ENCODE measurements at regions not wholly inside any gene's neighbourhood (a gene's known extent, or its start where the extent isn't known, plus 50 kb on each side); places are given as distances from the start of the nearest gene placed in this dataset.

DNA sequence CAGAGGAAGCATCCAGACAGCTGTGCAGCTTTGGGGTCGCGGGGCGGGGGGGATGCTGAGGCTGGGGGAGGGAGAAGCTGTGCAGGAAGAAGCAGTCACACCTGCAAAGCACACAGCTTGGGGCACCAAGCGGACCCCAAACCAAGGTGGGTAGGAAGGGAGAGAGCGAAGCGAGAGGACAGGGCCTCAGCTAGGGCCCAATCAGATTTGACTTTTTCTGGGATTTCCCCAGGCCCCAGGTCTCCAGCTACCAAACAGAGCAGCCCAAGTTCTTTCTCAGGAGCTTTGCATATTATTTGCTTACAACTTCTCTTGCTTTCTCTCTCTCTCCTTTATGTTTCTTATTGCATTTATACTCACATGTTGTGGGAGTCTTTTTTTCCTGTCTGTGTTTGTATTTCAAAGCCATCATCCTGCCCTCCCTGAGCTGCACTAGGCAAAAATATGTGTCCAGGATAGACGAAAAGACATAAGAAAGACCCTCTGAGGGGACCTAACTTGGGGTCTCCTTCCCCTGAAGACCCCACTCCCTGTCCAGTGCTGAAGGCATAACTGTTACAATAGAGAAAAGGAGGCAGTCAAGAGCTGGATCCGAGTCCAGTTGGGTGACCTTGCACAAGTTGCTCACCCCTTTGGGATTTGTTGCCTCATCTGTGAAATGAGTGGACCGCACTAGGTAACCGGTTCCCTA is 50.6 kb upstream of the SMNDC1 start:
- TF ChIP-seq, protein P1, sequence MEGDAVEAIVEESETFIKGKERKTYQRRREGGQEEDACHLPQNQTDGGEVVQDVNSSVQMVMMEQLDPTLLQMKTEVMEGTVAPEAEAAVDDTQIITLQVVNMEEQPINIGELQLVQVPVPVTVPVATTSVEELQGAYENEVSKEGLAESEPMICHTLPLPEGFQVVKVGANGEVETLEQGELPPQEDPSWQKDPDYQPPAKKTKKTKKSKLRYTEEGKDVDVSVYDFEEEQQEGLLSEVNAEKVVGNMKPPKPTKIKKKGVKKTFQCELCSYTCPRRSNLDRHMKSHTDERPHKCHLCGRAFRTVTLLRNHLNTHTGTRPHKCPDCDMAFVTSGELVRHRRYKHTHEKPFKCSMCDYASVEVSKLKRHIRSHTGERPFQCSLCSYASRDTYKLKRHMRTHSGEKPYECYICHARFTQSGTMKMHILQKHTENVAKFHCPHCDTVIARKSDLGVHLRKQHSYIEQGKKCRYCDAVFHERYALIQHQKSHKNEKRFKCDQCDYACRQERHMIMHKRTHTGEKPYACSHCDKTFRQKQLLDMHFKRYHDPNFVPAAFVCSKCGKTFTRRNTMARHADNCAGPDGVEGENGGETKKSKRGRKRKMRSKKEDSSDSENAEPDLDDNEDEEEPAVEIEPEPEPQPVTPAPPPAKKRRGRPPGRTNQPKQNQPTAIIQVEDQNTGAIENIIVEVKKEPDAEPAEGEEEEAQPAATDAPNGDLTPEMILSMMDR (conservative IDR thresholded peaks at IDR 0.05; ENCODE audit: low read depth, low read length), result no peak
- no peak for DNase-seq (ENCODE audit: low read depth)
- no peak overlapping the region for H3K4me3 ChIP-seq (ENCODE audit: low read depth, low read length)

DNA sequence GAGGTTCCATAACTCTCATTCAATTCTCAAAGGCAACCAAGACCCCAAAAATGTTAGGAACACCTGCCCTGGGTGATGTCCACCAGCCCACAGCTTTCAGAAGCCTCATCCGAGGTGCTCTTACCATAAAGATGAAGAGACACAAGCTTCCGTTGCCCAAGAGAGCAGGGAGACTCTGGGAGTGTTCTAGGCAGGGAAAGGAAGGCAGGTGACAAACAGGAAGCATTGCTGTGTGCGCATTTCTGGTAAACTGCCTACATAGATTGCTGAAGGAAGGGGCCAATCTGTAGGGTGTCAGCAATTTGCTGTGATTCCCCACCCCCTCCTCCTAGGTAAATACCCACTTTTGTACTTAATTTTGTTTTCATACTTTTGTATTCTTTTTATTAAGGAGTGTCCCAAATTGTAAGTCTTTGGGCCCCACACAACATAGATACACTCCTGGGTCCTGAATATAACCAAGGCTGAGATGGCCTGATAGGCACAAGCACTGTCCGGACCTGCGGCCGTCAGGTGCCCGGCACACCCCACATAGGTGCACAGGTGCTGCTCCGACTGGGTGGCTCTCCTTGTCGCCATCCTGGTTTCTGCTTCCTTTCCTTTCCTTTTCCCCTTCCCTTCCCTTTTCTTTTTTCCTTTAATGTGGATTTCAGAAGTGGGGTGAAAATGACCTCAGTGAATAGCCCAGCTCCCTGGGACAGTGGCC is 51.4 kb upstream of the SMNDC1 start:
- H3K4me3 ChIP-seq (ENCODE audit: low read depth, low read length), result no peak overlapping the region
- DNase-seq (ENCODE audit: low read depth), result no peak
- TF ChIP-seq, protein P1 (conservative IDR thresholded peaks at IDR 0.05; ENCODE audit: low read depth, low read length), result no peak

DNA sequence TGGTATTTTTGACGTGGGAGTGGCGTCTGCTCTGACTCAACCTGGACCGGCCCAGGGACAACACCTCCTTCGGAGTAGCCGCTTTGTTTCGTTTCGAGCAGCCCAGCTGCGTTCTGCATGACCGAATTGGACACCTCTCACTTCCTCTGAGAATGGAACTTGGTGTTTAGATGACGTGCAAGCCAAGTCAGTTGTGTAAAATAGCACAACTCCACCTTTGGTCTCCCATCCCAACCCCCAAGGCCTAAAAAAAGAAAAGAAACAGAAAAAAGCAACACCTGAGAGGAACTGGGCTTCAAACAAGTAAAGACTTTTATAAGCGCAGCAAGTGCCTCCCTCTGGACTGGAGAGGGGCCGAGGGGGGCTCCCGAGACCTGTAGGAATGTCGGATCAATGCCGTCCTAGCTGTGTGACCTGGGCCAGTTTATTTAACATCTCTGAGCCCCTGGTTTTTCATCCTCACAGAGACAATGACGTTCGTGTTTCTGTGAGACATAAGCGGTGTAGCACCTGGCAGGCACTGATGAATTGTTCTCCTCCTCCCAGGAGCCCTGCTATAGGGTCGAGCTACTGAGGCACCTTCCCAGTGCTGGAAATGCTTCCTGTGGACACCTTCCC is 52.0 kb upstream of the SMNDC1 start:
- no peak overlapping the region for H3K4me3 ChIP-seq (ENCODE audit: low read depth, low read length)
- TF ChIP-seq, protein P1 (conservative IDR thresholded peaks at IDR 0.05; ENCODE audit: low read depth, low read length), result no peak
- peak; percentile 72 for DNase-seq (ENCODE audit: low read depth)

DNA sequence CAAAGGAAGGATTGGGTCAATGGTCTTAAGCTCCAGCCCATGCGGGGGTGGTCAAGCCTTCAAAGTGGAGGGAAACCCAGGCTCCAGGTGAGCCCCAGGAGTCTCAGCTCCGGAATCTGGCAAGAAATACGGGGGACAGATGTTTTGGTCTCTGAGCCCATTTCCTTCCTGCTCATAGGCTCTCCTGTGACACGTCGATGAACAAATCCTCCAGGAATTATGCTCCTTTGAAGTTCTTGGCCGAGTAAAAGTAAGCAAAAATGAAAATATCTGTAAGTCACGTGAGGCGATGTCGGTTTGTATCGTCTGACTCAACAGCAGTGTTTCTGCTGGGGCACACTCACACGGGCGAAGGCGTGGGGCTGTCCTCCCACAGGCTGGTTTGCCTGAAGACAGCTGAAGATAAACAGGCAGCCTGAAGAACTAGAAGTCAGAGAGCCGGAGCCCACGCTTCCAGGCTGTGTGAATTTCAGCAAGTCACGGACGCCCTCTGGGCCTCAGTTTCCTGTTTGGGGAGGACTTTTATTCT is 52.6 kb upstream of the SMNDC1 start:
- TF ChIP-seq, protein P1 (conservative IDR thresholded peaks at IDR 0.05; ENCODE audit: low read depth, low read length), result no peak
- H3K4me3 ChIP-seq (ENCODE audit: low read depth, low read length), result no peak overlapping the region
- peak; percentile 92 for DNase-seq (ENCODE audit: low read depth)

DNA sequence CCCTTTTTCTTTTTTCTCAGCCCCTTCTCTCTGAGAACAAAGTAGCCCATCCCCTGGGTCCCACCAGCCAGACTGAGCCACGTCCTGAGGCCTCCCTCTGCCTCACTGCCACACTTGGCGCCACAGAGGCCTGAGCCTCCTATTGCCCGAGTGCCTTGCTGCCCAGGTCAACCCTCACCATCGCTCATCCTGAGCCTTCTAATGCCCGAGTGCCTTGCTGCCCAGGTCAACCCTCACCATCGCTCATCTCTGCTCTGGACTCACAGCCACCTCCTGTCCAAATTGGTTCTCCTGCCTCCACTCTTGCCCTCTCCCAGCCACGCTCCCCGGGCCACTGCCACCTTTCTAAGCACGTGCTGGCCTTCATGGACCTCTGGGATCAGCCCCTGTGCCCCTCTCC is 53.2 kb upstream of the SMNDC1 start:
- no peak overlapping the region for H3K4me3 ChIP-seq (ENCODE audit: low read depth, low read length)
- no peak for DNase-seq (ENCODE audit: low read depth)
- TF ChIP-seq, protein P1 (conservative IDR thresholded peaks at IDR 0.05; ENCODE audit: low read depth, low read length), result no peak

DNA sequence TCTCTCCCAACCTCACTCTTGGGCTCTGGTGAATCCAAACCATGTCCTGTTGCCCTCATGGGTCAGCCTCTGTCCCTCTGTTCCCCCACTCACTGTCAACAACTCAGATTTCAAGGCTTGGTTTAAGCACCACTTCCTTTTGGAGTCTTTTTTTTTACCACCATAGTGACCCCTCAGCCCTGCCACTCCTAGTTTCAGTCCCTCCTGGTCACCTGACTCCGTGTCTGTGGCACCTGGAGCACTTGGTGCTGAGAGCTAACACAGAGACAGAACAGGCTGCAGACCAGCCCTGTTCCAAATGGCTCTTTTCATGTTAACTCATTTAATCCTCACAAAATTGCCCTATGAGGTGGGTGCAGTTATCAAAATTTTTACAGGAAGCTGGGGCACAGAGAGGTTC is 53.6 kb upstream of the SMNDC1 start:
- no peak overlapping the region for H3K4me3 ChIP-seq (ENCODE audit: low read depth, low read length)
- DNase-seq (ENCODE audit: low read depth), result no peak
- TF ChIP-seq, protein P1 (conservative IDR thresholded peaks at IDR 0.05; ENCODE audit: low read depth, low read length), result no peak

Data from choroid plexus epithelial cell (primary cell).